Natural killer cell (primary cell): ENCODE measurements at regions not wholly inside any gene's neighbourhood (a gene's known extent, or its start where the extent isn't known, plus 50 kb on each side); places are given as distances from the start of the nearest gene placed in this dataset.

Experiments used
- ATAC-seq, 3 donors: fragments of 150-1000 bp in 2 of 3; fragments of 200-7000 bp in 1 of 3; cut with Tn5 transposase; 1 replicate in 1 of 3; 2 replicates in 2 of 3; pipeline ENCODE4 v1.10.0; 2021; ENCODE audit warnings: mild to moderate bottlenecking in 2 of 3, moderate library complexity in 2 of 3
- DNase-seq, 2 donors: peaks; one replicate each; pipeline versions ENCODE4 v3.0.0 to v3.0.0-alpha.2; 2013 to 2021; ENCODE audit warnings: mixed read lengths in 1 of 2
- H3K27ac ChIP-seq: one replicate; pipeline ENCODE4 v1.5.1; 2013; ENCODE audit warnings: mild to moderate bottlenecking, low read length
- H3K27me3 ChIP-seq: one replicate; pipeline ENCODE4 v1.6.1; 2013; ENCODE audit warnings: low read length; ENCODE audit not compliant: control insufficient read depth, insufficient read depth
- H3K36me3 ChIP-seq: one replicate; pipeline ENCODE4 v1.6.1; 2013; ENCODE audit warnings: low read length; ENCODE audit not compliant: control insufficient read depth, insufficient read depth
- H3K4me1 ChIP-seq: one replicate; pipeline ENCODE4 v1.6.1; 2013; ENCODE audit warnings: low read length; ENCODE audit not compliant: control insufficient read depth, insufficient read depth
- H3K4me3 ChIP-seq: one replicate; pipeline ENCODE4 v1.5.1; 2013; ENCODE audit warnings: low read length
- H3K9me3 ChIP-seq: one replicate; pipeline ENCODE4 v1.6.1; 2013; ENCODE audit warnings: low read length; ENCODE audit not compliant: control insufficient read depth, insufficient read depth
- H3K27ac Mint-ChIP-seq, 2 donors: one replicate each; pipeline ENCODE4 v1.8.0; 2022; ENCODE audit warnings: mild to moderate bottlenecking in 2 of 2, mixed read lengths in 2 of 2, moderate library complexity in 1 of 2
- H3K27me3 Mint-ChIP-seq, 2 donors: one replicate each; pipeline ENCODE4 v1.8.0; 2022; ENCODE audit warnings: low read depth in 2 of 2, mixed read lengths in 2 of 2
- H3K36me3 Mint-ChIP-seq: one replicate; pipeline ENCODE4 v1.8.0; 2022; ENCODE audit warnings: mixed read lengths
- H3K4me1 Mint-ChIP-seq, 2 donors: one replicate each; pipeline ENCODE4 v1.8.0; 2022; ENCODE audit warnings: mixed read lengths in 2 of 2
- H3K4me3 Mint-ChIP-seq: one replicate; pipeline ENCODE4 v1.8.0; 2022; ENCODE audit warnings: mild to moderate bottlenecking, moderate library complexity, mixed read lengths
- H3K9me3 Mint-ChIP-seq, 2 donors: one replicate each; pipeline ENCODE4 v1.8.0; 2022; ENCODE audit warnings: mixed read lengths in 2 of 2
- CTCF ChIP-seq: fragments of 200-600 bp; IDR thresholded peaks from one replicate; pipeline ENCODE4 v1.8.0; 2022; ENCODE audit warnings: antibody characterized with exemption
- WGBS: methylation state at CpG from one replicate; pipeline ENCODE4 v1.1.7; 2013; ENCODE audit warnings: missing lambda C conversion rate; ENCODE audit not compliant: insufficient coverage; 5-methylcytosine and 5-hydroxymethylcytosine counted together
- intact Hi-C: fragments of 100-400 bp; cut with micrococcal nuclease; formaldehyde crosslinking; loops from one replicate; pipeline ENCODE4 v1.14.2; 2022

- Histone ChIP-seq H3K4me3 (no peak overlapping the region), H3K4me1 (no peaks in the 10 kb centered on the region), H3K36me3 (no peaks in the 10 kb centered on the region), H3K9me3 (no peaks in the 10 kb centered on the region), H3K27me3 (no peaks in the 10 kb centered on the region), H3K27ac (no peak overlapping the region)
- TF ChIP-seq CTCF, result no peak
- intact Hi-C loops, result no loop called here
- Mint-ChIP-seq H3K27ac (no peak overlapping the region), H3K4me1 (no peaks in the 10 kb centered on the region), H3K36me3 (no peaks in the 10 kb centered on the region), H3K4me3 (no peak overlapping the region), H3K27me3 (peaks cover 0 to 3% of the 10 kb centered on the region in 2 donors), H3K9me3 (peaks cover 6 to 12% of the 10 kb centered on the region in 2 donors)
- ATAC-seq (no peak), DNase-seq (no peak)
- 64% methylated on average over 9 of the region's 9 CpGs for WGBS
Observed at GRCh38 chr14:53462931-53463778, 310.0 kb upstream of the DDHD1 start.

DNA sequence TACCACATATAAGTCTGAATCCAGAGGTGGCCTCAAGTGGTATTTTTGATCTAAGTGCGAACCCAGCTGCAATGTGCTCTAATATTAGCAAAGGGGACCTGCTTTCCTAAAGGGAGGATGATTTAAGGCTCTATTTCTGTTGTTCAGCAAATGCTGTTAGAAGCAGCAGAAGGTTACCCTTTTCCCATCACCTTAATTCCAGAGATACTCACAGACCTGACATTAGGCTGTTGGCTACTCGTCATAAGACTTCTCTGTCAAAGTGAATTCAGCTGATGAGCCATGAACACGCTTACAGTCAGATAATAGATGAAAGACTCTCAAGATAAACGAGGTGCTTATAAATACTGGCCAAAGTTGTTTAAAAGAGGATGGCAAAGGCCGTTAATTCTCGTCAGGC, 308.7 kb upstream of the DDHD1 start:
- intact Hi-C loops, result no loop called here
- no peak overlapping the region for H3K27ac Mint-ChIP-seq
- no peak for TF ChIP-seq CTCF

DNA sequence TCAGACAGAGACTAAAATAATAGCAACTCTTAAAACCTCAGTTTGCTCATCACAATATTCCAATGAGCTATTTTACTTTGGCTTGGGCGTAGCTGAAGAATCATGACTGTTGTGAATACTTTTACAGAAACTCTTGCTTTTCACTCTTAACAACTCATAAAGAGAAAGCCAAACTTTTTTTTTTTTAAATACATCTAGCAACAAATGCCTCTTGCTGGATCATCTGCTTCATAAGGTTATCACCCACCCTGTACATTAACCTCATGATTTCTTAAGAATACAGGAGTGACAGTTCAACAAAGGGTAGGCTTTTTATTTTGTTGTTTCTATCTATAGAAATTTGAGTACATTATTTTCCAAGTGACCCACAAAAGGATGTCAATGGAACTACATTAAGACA, 307.4 kb upstream of the DDHD1 start:
- TF ChIP-seq CTCF, result no peak
- no peak for DNase-seq
- Histone ChIP-seq H3K9me3 (no peaks in the 10 kb centered on the region), H3K36me3 (no peaks in the 10 kb centered on the region), H3K27ac (no peak overlapping the region), H3K4me3 (no peak overlapping the region), H3K27me3 (no peaks in the 10 kb centered on the region), H3K4me1 (no peaks in the 10 kb centered on the region)
- Mint-ChIP-seq H3K36me3 (no peaks in the 10 kb centered on the region), H3K4me1 (no peaks in the 10 kb centered on the region), H3K4me3 (no peak overlapping the region), H3K27me3 (peaks cover 0 to 3% of the 10 kb centered on the region in 2 donors), H3K9me3 (peaks cover 6 to 12% of the 10 kb centered on the region in 2 donors), H3K27ac (no peak overlapping the region)
- 94% methylated on average over 1 of the region's 1 CpG for WGBS
- ATAC-seq, result no peak
- intact Hi-C loops, result no loop called here

More for the DNA sequence above, 308.7 kb upstream of the DDHD1 start:
- DNase-seq (no peak), ATAC-seq (no peak)
- Histone ChIP-seq H3K9me3 (no peaks in the 10 kb centered on the region), H3K4me1 (no peaks in the 10 kb centered on the region), H3K27me3 (no peaks in the 10 kb centered on the region), H3K4me3 (no peak overlapping the region), H3K27ac (no peak overlapping the region), H3K36me3 (no peaks in the 10 kb centered on the region)
- Mint-ChIP-seq H3K4me1 (no peaks in the 10 kb centered on the region), H3K36me3 (no peaks in the 10 kb centered on the region), H3K4me3 (no peak overlapping the region), H3K9me3 (peaks cover 6 to 12% of the 10 kb centered on the region in 2 donors), H3K27me3 (peaks cover 0 to 3% of the 10 kb centered on the region in 2 donors)
- WGBS, result 70% methylated on average over 6 of the region's 6 CpGs

DNA sequence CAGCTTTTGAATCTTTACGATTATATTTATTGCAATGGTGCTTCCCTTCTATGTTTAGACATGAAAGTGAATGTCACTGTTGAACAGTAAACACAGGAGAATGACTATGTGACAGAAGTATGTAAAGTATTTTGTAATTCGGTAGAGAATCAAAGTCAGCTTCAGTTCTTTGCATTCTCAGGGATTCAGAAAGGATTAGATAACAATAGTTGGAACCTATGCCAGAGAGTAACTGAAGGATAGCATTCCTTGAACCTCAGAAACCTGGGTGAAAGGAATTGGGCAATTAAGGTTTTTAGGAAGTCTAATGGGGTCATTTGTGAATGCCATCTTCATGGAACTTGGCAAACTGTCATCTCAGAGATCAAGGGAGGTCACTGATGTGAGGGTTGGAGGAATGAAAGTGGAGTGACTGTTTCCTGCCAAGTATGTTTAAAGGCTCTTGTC, 305.3 kb upstream of the DDHD1 start:
- Mint-ChIP-seq H3K36me3 (no peaks in the 10 kb centered on the region), H3K9me3 (peaks cover 0 to 5% of the 10 kb centered on the region in 2 donors), H3K4me1 (no peaks in the 10 kb centered on the region), H3K27me3 (peaks cover 0 to 3% of the 10 kb centered on the region in 2 donors), H3K27ac (no peak overlapping the region), H3K4me3 (no peak overlapping the region)
- Histone ChIP-seq H3K27ac (no peak overlapping the region), H3K9me3 (no peaks in the 10 kb centered on the region), H3K27me3 (no peaks in the 10 kb centered on the region), H3K4me1 (no peaks in the 10 kb centered on the region), H3K4me3 (no peak overlapping the region), H3K36me3 (no peaks in the 10 kb centered on the region)
- no peak for TF ChIP-seq CTCF
- DNase-seq (no peak), ATAC-seq (no peak)
- 88% methylated on average over 2 of the region's 2 CpGs for WGBS
- intact Hi-C loops, result no loop called here
